ENCODE measurements at regions not wholly inside any gene's neighbourhood (a gene's known extent, or its start where the extent isn't known, plus 50 kb on each side); places are given as distances from the start of the nearest gene placed in this dataset.

DNA sequence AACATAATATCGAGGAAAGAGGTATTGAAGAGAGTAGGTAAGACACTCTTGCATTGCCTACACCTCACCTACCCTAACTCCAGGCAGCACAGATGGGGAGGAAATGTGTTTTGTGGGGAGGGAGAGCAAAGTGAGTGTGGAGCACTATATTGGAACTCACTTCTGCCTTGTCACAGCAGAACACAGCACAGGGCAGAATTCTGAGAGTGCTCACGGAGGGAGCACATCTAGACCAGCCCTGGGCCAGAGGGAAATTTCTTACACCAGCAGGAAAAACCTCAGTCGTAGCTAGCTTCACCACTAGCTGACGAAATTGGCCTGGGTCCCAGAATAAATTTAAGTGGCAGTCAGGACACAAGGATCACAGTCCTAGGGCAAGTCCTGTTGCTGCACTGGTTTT lies 517.3 kb downstream of the TMA16 start:
- TF ChIP-seq, protein P1, sequence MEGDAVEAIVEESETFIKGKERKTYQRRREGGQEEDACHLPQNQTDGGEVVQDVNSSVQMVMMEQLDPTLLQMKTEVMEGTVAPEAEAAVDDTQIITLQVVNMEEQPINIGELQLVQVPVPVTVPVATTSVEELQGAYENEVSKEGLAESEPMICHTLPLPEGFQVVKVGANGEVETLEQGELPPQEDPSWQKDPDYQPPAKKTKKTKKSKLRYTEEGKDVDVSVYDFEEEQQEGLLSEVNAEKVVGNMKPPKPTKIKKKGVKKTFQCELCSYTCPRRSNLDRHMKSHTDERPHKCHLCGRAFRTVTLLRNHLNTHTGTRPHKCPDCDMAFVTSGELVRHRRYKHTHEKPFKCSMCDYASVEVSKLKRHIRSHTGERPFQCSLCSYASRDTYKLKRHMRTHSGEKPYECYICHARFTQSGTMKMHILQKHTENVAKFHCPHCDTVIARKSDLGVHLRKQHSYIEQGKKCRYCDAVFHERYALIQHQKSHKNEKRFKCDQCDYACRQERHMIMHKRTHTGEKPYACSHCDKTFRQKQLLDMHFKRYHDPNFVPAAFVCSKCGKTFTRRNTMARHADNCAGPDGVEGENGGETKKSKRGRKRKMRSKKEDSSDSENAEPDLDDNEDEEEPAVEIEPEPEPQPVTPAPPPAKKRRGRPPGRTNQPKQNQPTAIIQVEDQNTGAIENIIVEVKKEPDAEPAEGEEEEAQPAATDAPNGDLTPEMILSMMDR (IDR thresholded peaks at IDR 0.05) = no peak
- no peak for TF ChIP-seq POLR2A (IDR thresholded peaks at IDR 0.05)
